ENCODE measurements at regions not wholly inside any gene's neighbourhood (a gene's known extent, or its start where the extent isn't known, plus 50 kb on each side); places are given as distances from the start of the nearest gene placed in this dataset.

- Histone ChIP-seq H3K9me3 (ENCODE audit: control insufficient read depth in 1 of 2, insufficient read depth in 1 of 2, low read length in 2 of 2) (peaks cover 0 to 8% of the 10 kb centered on the region in 2 experiments), H3K4me1 (ENCODE audit: insufficient read depth, low read length) (no peaks in the 10 kb centered on the region), H3K4me3 (ENCODE audit: low read length) (no peak overlapping the region), H3K27ac (ENCODE audit: low read depth in 1 of 2, low read length in 2 of 2) (no peak overlapping the region), H3K36me3 (ENCODE audit: insufficient read depth, low read length) (no peaks in the 10 kb centered on the region), H3K27me3 (ENCODE audit: control insufficient read depth in 1 of 2, insufficient read depth in 2 of 2, low read length in 2 of 2) (peaks cover 0 to 8% of the 10 kb centered on the region in 2 experiments)
- no peak for ATAC-seq (ENCODE audit: poor library complexity)
- ChIA-PET POLR2A (no interaction called here), CTCF (no interaction called here)
- no peaks in the 10 kb centered on the region for H3K27me3 Mint-ChIP-seq
- peaks cover 6% of the 10 kb centered on the region for H3K4me1 Mint-ChIP-seq (ENCODE audit: low read depth)
- no peak for TF ChIP-seq CTCF (IDR thresholded peaks at IDR 0.05)
- H3K9me3 Mint-ChIP-seq = no peaks in the 10 kb centered on the region
- H3K27ac Mint-ChIP-seq = no peak overlapping the region
- DNase-seq = no peak
- intact Hi-C loops (cut with DNase I, micrococcal nuclease) = no loop called here
- no peaks in the 10 kb centered on the region for H3K36me3 Mint-ChIP-seq (ENCODE audit: low read depth)
- H3K4me3 Mint-ChIP-seq = no peak overlapping the region
These were observed 381.0 kb upstream of the TNRC6C start for GRCh38 chr17:77577491-77577890.

GRCh38 chr17:77579131-77579530 is 379.4 kb upstream of the TNRC6C start:
- POLR2A ChIA-PET = no interaction called here
- CTCF ChIA-PET = no interaction called here

GRCh38 chr17:77579682-77580081 is 378.8 kb upstream of the TNRC6C start:
- ATAC-seq (ENCODE audit: poor library complexity) (no peak), DNase-seq (peak in 3 of 14 experiments; percentile 17 to 61 (median 56))
- no peaks in the 10 kb centered on the region for H3K36me3 ChIP-seq (ENCODE audit: insufficient read depth, low read length)
- H3K9me3 ChIP-seq (ENCODE audit: control insufficient read depth in 1 of 2, insufficient read depth in 1 of 2, low read length in 2 of 2) = peaks cover 0 to 8% of the 10 kb centered on the region in 2 experiments
- no peak overlapping the region for H3K27ac ChIP-seq (ENCODE audit: low read depth in 1 of 2, low read length in 2 of 2)
- TF ChIP-seq CTCF (IDR thresholded peaks at IDR 0.05) = no peak
- no peak overlapping the region for H3K4me3 ChIP-seq (ENCODE audit: low read length)
- ChIA-PET POLR2A (no interaction called here), CTCF (no interaction called here)
- H3K36me3 Mint-ChIP-seq (ENCODE audit: low read depth) = no peaks in the 10 kb centered on the region
- H3K27ac Mint-ChIP-seq = no peak overlapping the region
- peaks cover 6% of the 10 kb centered on the region for H3K4me1 Mint-ChIP-seq (ENCODE audit: low read depth)
- no peaks in the 10 kb centered on the region for H3K4me1 ChIP-seq (ENCODE audit: insufficient read depth, low read length)
- H3K9me3 Mint-ChIP-seq = no peaks in the 10 kb centered on the region
- H3K27me3 Mint-ChIP-seq = no peaks in the 10 kb centered on the region
- H3K4me3 Mint-ChIP-seq = no peak overlapping the region
- intact Hi-C loops (cut with DNase I, micrococcal nuclease) = no loop called here
- H3K27me3 ChIP-seq (ENCODE audit: control insufficient read depth in 1 of 2, insufficient read depth in 2 of 2, low read length in 2 of 2) = no peaks in the 10 kb centered on the region

More at GRCh38 chr17:77579131-77579530, 379.4 kb upstream of the TNRC6C start:
- no peak for ATAC-seq (ENCODE audit: poor library complexity)
- Mint-ChIP-seq H3K36me3 (ENCODE audit: low read depth) (no peaks in the 10 kb centered on the region), H3K4me1 (ENCODE audit: low read depth) (peaks cover 6% of the 10 kb centered on the region), H3K9me3 (no peaks in the 10 kb centered on the region), H3K27ac (no peak overlapping the region), H3K27me3 (no peaks in the 10 kb centered on the region), H3K4me3 (no peak overlapping the region)
- H3K27me3 ChIP-seq (ENCODE audit: control insufficient read depth in 1 of 2, insufficient read depth in 2 of 2, low read length in 2 of 2) = no peaks in the 10 kb centered on the region
- H3K4me1 ChIP-seq (ENCODE audit: insufficient read depth, low read length) = no peaks in the 10 kb centered on the region
- DNase-seq = no peak
- no peak overlapping the region for H3K27ac ChIP-seq (ENCODE audit: low read depth in 1 of 2, low read length in 2 of 2)
- no peak overlapping the region for H3K4me3 ChIP-seq (ENCODE audit: low read length)
- H3K9me3 ChIP-seq (ENCODE audit: control insufficient read depth in 1 of 2, insufficient read depth in 1 of 2, low read length in 2 of 2) = peaks cover 0 to 8% of the 10 kb centered on the region in 2 experiments
- no peaks in the 10 kb centered on the region for H3K36me3 ChIP-seq (ENCODE audit: insufficient read depth, low read length)
- intact Hi-C loops (cut with DNase I, micrococcal nuclease) = no loop called here
- TF ChIP-seq CTCF (IDR thresholded peaks at IDR 0.05) = no peak
